ENCODE measurements at regions not wholly inside any gene's neighbourhood (a gene's known extent, or its start where the extent isn't known, plus 50 kb on each side); places are given as distances from the start of the nearest gene placed in this dataset.

- TF ChIP-seq CTCF (conservative IDR thresholded peaks at IDR 0.05) (no peak), ZFX (IDR thresholded peaks at IDR 0.05) (no peak)
Measured at GRCh38 chr3:181872887-181873286, 161.2 kb downstream of the SOX2 start.

Data from C4-2B (cell line).